ENCODE measurements at regions not wholly inside any gene's neighbourhood (a gene's known extent, or its start where the extent isn't known, plus 50 kb on each side); places are given as distances from the start of the nearest gene placed in this dataset.

DNA sequence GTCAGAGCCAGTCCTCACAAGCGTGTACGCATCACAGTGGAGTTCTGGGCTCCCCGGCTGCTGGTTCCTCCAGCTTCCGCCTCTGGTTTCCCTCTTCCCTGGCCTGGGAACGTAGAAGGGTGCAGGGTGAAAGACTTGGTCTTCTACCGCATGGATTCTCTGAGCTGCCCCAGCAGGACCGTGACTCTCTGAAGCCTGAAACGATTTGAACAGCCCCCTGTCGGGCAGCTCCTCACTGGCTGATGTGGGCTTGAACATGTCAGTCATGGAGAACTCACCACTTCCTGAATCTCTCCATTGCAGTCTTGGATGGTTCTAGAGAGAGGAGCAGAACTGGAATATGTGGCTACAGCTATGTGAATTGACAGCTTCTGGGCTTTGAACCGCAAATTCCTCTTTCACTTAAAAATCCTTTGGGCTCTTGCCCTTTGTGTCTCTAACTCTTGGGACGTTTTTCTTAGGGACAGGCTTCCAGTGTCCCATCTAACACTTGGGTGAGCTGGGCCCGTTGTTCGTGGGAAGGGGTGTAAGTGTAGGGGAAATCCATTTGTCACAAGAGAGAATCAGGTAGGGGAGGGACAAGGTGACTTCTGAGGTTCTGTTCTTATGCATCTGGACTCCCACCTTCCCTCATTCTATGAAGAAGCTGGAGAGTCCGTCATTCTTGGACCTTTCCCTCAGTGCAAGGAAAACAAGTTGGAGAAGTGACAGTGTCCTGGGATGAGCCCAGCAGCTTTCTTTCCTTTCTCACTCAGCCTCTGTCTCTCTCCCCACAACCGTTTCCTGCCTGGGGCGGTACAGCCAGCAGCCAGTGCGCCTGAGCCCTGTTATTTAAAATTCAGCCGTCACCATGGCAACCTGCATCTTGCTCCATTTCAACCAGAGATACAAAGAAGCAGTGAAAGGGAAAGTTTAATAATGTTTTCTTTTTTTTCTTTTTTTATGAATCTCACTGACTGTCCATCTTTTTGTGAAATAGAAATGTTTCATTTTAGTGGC lies 84.7 kb downstream of the PTTG1 start:
- Histone ChIP-seq H3K4me1 (replicated peaks in 1 of 2; ENCODE audit: control insufficient read depth in 2 of 2, insufficient read depth in 2 of 2, low read length in 2 of 2) (no peaks in the 10 kb centered on the region; a peak in 1 of 5 replicates), H3K9ac (ENCODE audit: insufficient read depth in 1 of 2, low read depth in 2 of 2, low read length in 2 of 2) (no peak overlapping the region), H3K4me3 (no peak overlapping the region), H3K9me1 (ENCODE audit: control insufficient read depth, insufficient read depth, low read length) (no peaks in the 10 kb centered on the region), H3K4me2 (ENCODE audit: insufficient read depth, low read length) (no peak overlapping the region), H3K79me2 (ENCODE audit: control insufficient read depth, insufficient read depth, low read length) (no peaks in the 10 kb centered on the region), H4K20me1 (replicated peaks; ENCODE audit: control insufficient read depth, insufficient read depth, low read length) (no peaks in the 10 kb centered on the region), H3K36me3 (ENCODE audit: control insufficient read depth, insufficient read depth, low read length) (no peaks in the 10 kb centered on the region), H3K27me3 (ENCODE audit: control insufficient read depth in 2 of 2, insufficient read depth in 2 of 2, low read length in 2 of 2) (no peaks in the 10 kb centered on the region), H3K27ac (ENCODE audit: extremely low read depth, low read depth, low read length) (no peak overlapping the region), H2AFZ (ENCODE audit: low read depth, low read length) (no peak overlapping the region), H3K9me3 (replicated peaks; ENCODE audit: control insufficient read depth, insufficient read depth, low read depth, low read length) (no peaks in the 10 kb centered on the region)
- BruUV-seq (replicated peaks), result no TSS peak
- 1% methylated on average over 17 of the region's 18 CpGs for WGBS (ENCODE audit: insufficient coverage, low coverage, missing lambda C conversion rate)
- intact Hi-C loops (cut with micrococcal nuclease) (no loop called here), in situ Hi-C loops (cut with MboI) (no loop called here)
- ATAC-seq (peak; percentile 50), DNase-seq (ENCODE audit: extremely low read depth in 1 of 4, low spot score in 3 of 4) (no peak), FAIRE-seq (no peak)
- ChIA-PET POLR2A (no interaction called here), CTCF (ENCODE audit: low intra/inter-chr PET ratio) (no interaction called here)
- TF ChIP-seq RFX1 (IDR thresholded peaks at IDR 0.05) (peak; percentile 74), RFX5 (IDR thresholded peaks at IDR 0.05; ENCODE audit: low read depth, low read length) (no peak)

DNA sequence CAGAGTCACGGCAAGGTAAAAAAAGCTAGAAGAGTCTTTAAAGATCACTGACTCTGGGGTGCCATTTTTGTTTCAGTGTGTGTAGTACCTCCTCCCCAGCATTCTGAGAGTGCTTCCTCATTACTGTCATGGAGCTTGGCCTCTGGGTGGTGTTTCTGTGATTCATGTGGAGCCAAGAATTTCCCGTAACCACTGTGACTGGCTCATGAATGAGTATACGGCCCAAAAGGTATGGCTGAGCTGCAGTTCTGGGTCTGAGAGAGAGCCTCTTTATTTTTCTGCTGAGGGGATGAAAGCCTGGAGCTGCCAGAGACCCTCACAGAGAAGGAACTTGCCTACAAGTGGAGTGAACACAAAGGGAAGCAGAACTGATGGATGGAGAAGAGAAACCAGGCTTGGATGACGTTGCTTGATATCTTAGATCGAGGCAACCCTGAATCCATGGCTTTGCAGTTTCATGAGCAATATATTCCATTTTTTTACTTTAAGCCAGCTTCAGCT lies 85.6 kb downstream of the PTTG1 start:
- H3K4me1 ChIP-seq (replicated peaks in 1 of 2; ENCODE audit: control insufficient read depth in 2 of 2, insufficient read depth in 2 of 2, low read length in 2 of 2), result no peaks in the 10 kb centered on the region; a peak in 1 of 5 replicates
- no peaks in the 10 kb centered on the region for H3K9me1 ChIP-seq (ENCODE audit: control insufficient read depth, insufficient read depth, low read length)
- no TSS peak for BruUV-seq (replicated peaks)
- no peaks in the 10 kb centered on the region for H3K36me3 ChIP-seq (ENCODE audit: control insufficient read depth, insufficient read depth, low read length)
- intact Hi-C loops (cut with micrococcal nuclease) (no loop called here), in situ Hi-C loops (cut with MboI) (no loop called here)
- FAIRE-seq (no peak), ATAC-seq (no peak), DNase-seq (ENCODE audit: extremely low read depth in 1 of 4, low spot score in 3 of 4) (no peak)
- H3K4me2 ChIP-seq (ENCODE audit: insufficient read depth, low read length), result no peak overlapping the region
- POLR2A ChIA-PET, result no interaction called here
- no peaks in the 10 kb centered on the region for H3K27me3 ChIP-seq (ENCODE audit: control insufficient read depth in 2 of 2, insufficient read depth in 2 of 2, low read length in 2 of 2)
- CTCF ChIA-PET (ENCODE audit: low intra/inter-chr PET ratio), result no interaction called here
- H4K20me1 ChIP-seq (replicated peaks; ENCODE audit: control insufficient read depth, insufficient read depth, low read length), result no peaks in the 10 kb centered on the region
- H3K79me2 ChIP-seq (ENCODE audit: control insufficient read depth, insufficient read depth, low read length), result no peaks in the 10 kb centered on the region
- H3K27ac ChIP-seq (ENCODE audit: extremely low read depth, low read depth, low read length), result no peak overlapping the region
- no peak overlapping the region for H3K4me3 ChIP-seq
- 0% methylated on average over 5 of the region's 5 CpGs for WGBS (ENCODE audit: insufficient coverage, low coverage, missing lambda C conversion rate)
- H3K9ac ChIP-seq (ENCODE audit: insufficient read depth in 1 of 2, low read depth in 2 of 2, low read length in 2 of 2), result no peak overlapping the region
- H2AFZ ChIP-seq (ENCODE audit: low read depth, low read length), result no peak overlapping the region
- H3K9me3 ChIP-seq (replicated peaks; ENCODE audit: control insufficient read depth, insufficient read depth, low read depth, low read length), result no peaks in the 10 kb centered on the region
- TF ChIP-seq ESRRA (IDR thresholded peaks at IDR 0.05; ENCODE audit: borderline replicate concordance, low read depth), result no peak
- TF ChIP-seq DACH1 (IDR thresholded peaks at IDR 0.05; ENCODE audit: partially characterized antibody), result no peak
- TF ChIP-seq NFXL1 (CRISPR knock-in tag; IDR thresholded peaks at IDR 0.05), result no peak
- no peak for TF ChIP-seq ETV6 (IDR thresholded peaks at IDR 0.05; ENCODE audit: borderline replicate concordance in 1 of 2, low read depth in 2 of 2, low read length in 1 of 2)
- TF ChIP-seq ETV6 (CRISPR knock-in tag; IDR thresholded peaks at IDR 0.05; ENCODE audit: borderline replicate concordance), result no peak
- TF ChIP-seq FOSL1 (tag; conservative IDR thresholded peaks at IDR 0.05), result no peak
- no peak for TF ChIP-seq C11orf30 (IDR thresholded peaks at IDR 0.05; ENCODE audit: low read depth)
- TF ChIP-seq PTRF (tag; IDR thresholded peaks at IDR 0.05), result no peak
- TF ChIP-seq MAFK (IDR thresholded peaks at IDR 0.05; ENCODE audit: low read length), result no peak
